HL-60 (cell line): ENCODE measurements at regions not wholly inside any gene's neighbourhood (a gene's known extent, or its start where the extent isn't known, plus 50 kb on each side); places are given as distances from the start of the nearest gene placed in this dataset.

Experiments used
- DNase-seq, 2 experiments: peaks; one replicate each; pipeline ENCODE4 v3.0.0-alpha.2; 2010 to 2020; ENCODE audit warnings: low read depth in 1 of 2, low spot score in 1 of 2
- H3K27ac ChIP-seq: fragments of 250-450 bp; sonication (Bioruptor Pico); replicated peaks from 2 replicates; pipeline ENCODE4 v1.5.1; 2020; ENCODE audit warnings: mild to moderate bottlenecking, moderate library complexity
- H3K27me3 ChIP-seq: fragments of 250-450 bp; sonication (Bioruptor Pico); 2 replicates; pipeline ENCODE4 v1.5.1; 2021; ENCODE audit warnings: mild to moderate bottlenecking, moderate library complexity; ENCODE audit not compliant: insufficient read depth, poor library complexity, severe bottlenecking
- H3K4me3 ChIP-seq: replicated peaks from 2 replicates; pipeline ENCODE4 v1.5.1; 2011; ENCODE audit warnings: mild to moderate bottlenecking, control low read depth, low read length; ENCODE audit not compliant: insufficient read depth
- CTCF ChIP-seq: IDR thresholded peaks from one replicate; pipeline ENCODE4 v1.5.1; 2011; ENCODE audit warnings: low read length, control low read depth, inconsistent platforms; ENCODE audit not compliant: insufficient read depth
- GABPA ChIP-seq: IDR thresholded peaks from 2 replicates; pipeline ENCODE4 v1.6.1; 2012; ENCODE audit warnings: low read depth
- POLR2AphosphoS5 ChIP-seq: IDR thresholded peaks from 2 replicates; pipeline ENCODE4 v1.6.1; 2012; ENCODE audit warnings: low read depth
- SPI1 ChIP-seq: IDR thresholded peaks from 2 replicates; pipeline ENCODE4 v1.6.1; 2012; ENCODE audit warnings: low read depth, mild to moderate bottlenecking, borderline replicate concordance
- TF ChIP-seq, protein P1 (sequence below): IDR thresholded peaks from 2 replicates; pipeline ENCODE4 v1.6.1; 2012; ENCODE audit warnings: low read depth; ENCODE audit not compliant: insufficient replicate concordance

DNA sequence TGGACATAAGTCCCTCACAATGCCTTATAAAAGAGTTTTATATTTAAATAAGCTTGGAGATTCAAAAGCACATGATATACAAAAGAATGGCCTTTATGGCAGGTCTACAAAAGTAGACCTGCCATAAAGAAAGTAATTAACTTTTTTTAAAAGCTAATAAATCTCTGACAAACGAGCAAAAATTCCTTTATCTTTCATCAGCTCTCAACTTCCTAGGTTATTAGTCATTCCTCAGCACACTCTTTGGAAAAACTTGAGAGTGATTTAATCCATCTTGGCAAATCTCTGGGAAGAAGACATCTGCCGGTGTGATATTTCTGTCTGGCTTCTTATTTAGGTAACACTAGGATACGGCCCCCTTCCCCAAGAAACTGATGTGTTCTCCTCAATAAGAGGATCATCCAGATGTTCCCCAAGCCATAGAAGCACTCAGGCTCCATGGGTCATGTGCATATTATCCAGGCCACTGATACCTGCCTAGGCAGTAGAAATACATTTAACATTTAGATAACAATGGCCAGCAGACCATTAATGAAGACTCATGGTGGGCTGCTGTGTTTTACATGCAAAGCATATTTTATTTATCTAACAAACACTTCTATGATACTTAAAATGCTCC lies 372.7 kb downstream of the LIG4 start:
- H3K4me3 ChIP-seq, result no peak overlapping the region
- TF ChIP-seq GABPA (no peak), CTCF (no peak), SPI1 (no peak), POLR2AphosphoS5 (no peak)
- TF ChIP-seq, protein P1, sequence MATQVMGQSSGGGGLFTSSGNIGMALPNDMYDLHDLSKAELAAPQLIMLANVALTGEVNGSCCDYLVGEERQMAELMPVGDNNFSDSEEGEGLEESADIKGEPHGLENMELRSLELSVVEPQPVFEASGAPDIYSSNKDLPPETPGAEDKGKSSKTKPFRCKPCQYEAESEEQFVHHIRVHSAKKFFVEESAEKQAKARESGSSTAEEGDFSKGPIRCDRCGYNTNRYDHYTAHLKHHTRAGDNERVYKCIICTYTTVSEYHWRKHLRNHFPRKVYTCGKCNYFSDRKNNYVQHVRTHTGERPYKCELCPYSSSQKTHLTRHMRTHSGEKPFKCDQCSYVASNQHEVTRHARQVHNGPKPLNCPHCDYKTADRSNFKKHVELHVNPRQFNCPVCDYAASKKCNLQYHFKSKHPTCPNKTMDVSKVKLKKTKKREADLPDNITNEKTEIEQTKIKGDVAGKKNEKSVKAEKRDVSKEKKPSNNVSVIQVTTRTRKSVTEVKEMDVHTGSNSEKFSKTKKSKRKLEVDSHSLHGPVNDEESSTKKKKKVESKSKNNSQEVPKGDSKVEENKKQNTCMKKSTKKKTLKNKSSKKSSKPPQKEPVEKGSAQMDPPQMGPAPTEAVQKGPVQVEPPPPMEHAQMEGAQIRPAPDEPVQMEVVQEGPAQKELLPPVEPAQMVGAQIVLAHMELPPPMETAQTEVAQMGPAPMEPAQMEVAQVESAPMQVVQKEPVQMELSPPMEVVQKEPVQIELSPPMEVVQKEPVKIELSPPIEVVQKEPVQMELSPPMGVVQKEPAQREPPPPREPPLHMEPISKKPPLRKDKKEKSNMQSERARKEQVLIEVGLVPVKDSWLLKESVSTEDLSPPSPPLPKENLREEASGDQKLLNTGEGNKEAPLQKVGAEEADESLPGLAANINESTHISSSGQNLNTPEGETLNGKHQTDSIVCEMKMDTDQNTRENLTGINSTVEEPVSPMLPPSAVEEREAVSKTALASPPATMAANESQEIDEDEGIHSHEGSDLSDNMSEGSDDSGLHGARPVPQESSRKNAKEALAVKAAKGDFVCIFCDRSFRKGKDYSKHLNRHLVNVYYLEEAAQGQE, result no peak
- no peak for DNase-seq
- H3K27me3 ChIP-seq, result no peaks in the 10 kb centered on the region
- no peak overlapping the region for H3K27ac ChIP-seq

- TF ChIP-seq POLR2AphosphoS5 (no peak), GABPA (no peak), SPI1 (no peak), CTCF (no peak)
- TF ChIP-seq, protein P1, result no peak
- DNase-seq, result no peak
- Histone ChIP-seq H3K4me3 (no peak overlapping the region), H3K27me3 (no peaks in the 10 kb centered on the region), H3K27ac (no peak overlapping the region)
These were observed 376.7 kb downstream of the LIG4 start for GRCh38 chr13:107838588-107839161.

GRCh38 chr13:107836685-107837084 lies 378.7 kb downstream of the LIG4 start:
- no peak for DNase-seq
- Histone ChIP-seq H3K4me3 (no peak overlapping the region), H3K27me3 (no peaks in the 10 kb centered on the region), H3K27ac (no peak overlapping the region)
- TF ChIP-seq CTCF, result no peak
